ENCODE measurements at regions not wholly inside any gene's neighbourhood (a gene's known extent, or its start where the extent isn't known, plus 50 kb on each side); places are given as distances from the start of the nearest gene placed in this dataset.
"Not testable (repeated sequence)": the region's sequence is repeated elsewhere in the genome, so short reads cannot be mapped to it uniquely, and the experiment has no call there.

DNA sequence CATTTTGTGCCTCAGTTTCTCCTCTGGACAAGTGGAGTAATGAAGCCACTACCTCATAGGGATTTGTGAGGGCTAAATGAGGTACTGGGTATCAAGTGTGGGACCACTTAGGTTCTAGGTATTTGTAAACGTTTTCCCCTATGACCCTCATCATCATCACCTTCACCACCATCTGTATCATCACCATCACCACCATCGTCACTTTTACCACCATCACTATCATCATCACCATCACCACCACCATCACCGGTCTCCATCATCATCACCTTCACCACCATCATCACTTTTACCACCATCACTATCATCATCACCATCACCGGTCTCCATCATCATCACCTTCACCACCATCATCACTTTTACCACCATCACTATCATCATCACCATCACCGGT, 94.1 kb upstream of the GSE1 start:
- not testable (repeated sequence) for DNase-seq

DNA sequence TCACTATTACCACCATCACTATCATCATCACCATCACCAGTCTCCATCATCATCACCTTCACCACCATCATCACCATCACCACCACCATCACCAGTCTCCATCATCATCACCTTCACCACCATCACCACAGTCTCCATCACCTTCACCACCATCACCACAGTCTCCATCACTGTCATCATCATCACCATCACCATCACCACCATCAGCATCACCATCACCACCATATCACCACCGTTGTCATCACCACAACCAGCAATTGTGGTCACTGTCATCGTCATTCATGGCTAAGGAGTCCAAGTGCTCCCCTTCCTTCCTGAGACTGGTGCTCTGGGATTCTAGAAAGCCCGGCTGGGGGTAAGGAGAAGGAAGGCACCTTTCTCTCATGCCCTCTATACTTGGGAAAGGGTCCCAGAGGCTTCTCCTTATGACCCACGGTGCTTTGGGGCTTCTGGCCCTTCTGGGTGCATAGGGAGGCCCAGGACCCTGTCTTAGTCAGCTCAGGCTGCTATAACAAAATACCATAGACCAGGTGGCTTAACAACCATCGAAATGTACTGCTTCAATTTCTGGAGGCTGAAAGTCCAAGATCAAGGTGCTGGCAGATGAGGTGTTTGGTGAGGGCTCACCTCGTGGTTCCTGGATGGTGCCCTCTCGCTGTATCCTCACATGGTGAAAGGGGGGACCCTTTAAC, 93.4 kb upstream of the GSE1 start:
- DNase-seq: no peak

DNA sequence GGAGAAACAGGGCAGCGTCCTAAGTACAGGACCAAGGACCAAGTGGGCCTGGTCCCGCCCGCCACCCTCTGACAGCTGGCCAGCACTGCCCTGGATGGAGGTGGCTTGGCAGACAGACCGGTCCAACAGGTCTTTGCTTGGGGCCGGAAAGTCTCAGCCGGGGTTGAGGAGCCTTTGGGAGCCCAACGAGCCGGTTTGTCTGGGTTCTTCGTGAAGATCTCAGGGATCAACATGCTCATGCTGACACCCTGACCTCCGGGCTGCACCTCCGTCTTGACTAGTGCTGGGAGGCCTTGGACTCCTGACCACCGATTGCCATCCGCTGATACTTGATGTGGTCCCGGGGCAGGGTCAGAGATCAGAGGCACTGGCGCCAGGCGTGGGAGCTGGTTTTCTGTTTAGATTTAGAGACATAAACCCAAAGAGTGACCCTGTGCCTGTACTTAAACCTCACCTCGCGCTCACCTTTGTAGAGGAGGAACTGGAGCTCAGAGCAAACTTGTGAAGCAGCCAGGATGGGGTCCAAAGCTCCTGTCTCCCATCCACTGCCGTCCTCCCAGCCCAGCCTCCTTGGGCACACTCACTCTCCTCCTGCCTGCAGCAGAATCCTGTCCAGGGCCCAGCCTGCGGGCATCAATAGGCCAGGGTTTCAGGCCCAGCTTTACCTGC, 92.1 kb upstream of the GSE1 start:
- no peak for DNase-seq

DNA sequence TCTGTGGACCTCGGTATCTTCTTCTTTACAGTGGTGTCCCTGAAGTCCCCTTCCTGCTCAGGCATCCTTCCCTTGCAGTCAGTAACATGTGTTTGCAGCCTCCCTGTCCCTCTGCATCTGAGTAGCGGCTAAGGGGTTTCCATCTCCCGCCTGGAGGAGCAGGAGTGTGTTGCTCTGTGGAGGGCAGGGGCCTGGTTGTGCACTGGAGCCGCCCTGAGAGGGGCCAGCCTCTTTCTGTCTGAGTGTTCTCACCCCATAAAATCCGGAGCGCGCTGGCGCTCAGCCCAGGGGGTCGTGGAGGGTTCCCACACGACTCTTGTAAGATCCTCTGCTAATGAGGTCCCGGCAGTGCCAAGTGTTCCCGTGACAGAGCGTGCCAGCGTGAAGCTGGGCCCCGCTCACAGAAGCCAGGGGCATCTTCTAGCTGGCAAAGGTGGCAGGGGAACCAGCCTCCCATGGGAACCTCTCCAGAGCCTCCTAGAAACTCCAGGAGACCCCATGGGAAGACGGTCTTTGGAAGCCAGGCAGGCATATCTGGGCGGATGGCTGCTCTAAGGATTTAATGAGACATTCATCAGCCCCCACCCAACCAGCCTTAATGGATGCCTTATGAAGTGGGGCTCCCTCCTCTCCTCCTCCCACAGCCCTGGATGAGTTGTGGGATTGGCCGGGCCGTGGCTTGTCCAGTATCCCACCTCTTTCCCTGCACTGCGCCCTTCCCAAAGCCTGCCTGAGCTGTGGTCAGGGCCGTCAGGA, 91.4 kb upstream of the GSE1 start:
- no peak for DNase-seq

DNA sequence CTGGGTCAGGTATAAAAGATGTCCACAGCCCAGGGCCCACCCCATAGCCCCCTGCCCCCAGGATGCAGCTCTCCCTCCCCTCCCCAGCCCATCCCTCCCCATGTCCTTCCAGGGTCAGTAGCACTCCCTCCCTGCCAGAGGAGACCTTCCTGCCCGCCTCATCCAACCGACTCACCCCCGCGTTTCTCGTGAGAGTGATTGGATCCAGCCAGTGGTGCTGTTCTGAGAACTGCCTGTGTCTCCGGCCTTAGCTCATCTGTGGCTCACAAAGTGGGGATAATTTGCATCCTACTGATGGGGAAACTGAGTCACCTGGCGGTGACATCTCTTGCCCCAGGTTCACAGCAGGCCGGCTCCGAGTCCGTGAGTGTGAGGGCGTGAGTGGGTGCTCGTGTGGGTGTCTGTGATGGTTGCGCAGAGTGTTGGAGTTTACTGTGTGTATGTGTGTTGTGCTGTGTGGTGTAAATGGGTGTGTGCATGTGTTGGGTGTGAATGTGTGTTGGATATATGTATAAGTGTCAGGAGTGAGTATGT, 90.7 kb upstream of the GSE1 start:
- no peak for DNase-seq

DNA sequence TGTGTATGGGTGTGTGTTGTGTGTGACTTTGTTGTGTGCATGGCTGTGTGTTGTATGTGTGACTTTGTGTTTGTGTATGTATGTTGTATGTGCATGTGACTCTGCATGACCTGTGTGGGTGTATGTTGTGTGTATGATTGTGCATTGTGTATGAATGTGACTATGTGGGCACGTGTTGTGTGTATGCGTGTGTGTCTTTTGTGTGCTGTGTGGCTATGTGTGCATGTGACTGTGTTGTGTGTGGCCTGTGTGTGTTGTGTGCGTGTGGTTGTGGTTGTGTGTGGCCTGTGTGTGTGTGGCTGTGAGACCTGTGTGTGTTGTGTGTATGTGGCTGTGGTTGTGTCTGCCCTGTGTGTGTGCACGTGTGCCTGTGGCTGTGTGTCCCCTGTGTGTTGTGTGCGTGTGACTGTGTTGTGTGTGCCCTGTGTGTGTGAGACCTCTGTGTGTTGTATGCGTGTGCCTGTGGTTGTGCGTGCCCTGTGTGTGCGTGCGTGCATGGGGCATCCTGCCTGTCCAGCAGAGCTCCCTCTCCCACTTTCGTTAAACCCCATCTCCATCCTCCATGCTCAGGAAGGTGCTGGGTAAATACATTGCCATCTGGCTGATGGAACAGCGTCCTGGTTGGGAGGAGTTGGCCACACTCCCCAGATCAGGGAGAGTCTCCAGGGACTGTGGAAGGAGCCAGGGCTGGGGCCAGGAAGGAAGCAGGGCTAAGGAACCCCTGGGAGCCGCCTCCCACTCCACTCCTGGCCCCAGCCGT, 90.1 kb upstream of the GSE1 start:
- no peak for DNase-seq

DNA sequence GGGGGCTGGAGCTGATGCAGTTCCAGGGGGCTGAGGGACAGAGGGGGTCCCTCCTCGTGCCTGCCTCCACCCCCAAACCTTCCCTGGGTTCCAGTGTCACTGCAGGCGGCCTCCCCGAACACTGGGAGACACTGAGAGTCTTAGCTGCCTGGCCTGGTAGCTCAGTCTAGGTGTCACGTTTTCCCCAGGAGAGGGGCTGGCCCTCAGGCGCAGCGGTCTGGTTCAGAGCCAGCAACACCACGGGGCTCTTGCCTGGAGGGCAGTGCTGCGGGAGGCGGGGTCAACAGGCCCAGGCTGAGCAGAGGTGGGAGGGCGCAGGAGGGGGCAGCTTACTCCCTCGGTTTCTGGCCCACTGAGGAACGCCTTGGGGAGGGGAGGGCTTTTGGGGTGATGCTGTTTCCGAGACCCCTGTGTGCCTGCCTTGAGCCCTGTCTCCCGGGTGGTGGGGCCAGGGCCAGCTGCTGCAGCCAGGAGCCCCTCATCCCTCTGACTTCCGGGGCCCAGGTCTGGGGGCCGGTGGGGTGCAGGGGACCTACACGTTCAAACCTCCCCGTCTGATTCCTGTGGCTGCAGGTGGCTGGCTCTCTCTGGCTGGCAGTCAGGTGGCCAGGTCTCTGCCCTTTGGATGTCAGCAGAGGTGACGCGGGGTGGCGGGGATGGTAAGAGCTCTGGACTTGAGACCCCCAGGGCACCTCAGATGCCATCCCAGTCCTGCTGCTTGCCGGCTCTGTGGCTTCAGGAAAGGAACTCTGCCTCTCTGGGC, 89.3 kb upstream of the GSE1 start:
- no peak for DNase-seq

DNA sequence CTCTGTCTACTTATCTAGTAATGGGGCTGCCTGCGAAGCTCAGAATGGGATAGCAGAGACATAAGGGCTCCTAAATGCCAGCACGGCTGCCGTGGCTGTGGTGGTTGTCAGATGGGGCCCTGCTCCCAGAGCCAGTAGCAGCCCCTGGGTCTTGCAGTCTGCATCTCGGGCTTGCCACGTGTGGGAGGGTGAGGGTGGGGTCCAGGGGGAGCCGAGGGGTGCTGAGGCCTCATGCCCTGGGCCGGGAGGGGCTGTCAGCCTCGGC, 88.8 kb upstream of the GSE1 start:
- no peak for DNase-seq

DNA sequence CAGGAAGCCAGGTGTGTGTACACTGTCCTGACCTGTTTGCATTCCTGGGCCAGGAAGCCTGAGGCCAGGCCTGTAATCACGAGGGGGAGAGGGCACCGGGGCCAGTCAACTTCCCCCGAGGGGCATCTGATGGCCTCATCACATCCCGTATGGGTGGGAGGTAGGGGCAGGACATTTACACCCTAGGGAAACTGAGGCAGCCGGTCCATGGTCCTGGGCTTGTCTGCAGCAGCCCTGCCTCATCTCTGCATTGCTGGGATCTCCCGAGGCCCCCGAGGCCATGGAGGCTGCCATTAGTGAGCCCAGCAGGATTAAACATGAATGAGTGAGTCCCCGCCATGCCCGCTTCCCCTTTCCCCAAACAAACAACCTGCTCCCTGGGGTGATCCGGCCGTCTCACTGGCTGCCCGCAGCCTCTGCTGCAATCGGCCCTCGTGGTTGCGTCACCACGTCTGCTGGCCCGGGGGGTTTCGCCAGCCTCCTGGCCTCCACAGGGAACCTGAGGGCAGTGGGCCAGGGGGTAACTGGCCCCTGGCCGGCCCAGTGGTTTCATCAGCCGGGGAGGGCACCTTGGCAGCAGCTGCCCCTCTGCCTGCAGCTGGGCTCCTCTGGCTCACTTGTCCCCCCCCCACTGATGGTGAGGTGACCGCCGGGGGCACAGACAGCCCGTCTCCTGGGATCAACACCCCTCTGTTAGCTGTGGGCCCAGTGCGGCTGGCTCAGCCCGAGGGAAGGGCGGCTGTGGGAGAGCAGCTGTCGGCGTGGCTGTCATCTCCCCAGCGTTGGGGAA, 88.3 kb upstream of the GSE1 start:
- DNase-seq: no peak

DNA sequence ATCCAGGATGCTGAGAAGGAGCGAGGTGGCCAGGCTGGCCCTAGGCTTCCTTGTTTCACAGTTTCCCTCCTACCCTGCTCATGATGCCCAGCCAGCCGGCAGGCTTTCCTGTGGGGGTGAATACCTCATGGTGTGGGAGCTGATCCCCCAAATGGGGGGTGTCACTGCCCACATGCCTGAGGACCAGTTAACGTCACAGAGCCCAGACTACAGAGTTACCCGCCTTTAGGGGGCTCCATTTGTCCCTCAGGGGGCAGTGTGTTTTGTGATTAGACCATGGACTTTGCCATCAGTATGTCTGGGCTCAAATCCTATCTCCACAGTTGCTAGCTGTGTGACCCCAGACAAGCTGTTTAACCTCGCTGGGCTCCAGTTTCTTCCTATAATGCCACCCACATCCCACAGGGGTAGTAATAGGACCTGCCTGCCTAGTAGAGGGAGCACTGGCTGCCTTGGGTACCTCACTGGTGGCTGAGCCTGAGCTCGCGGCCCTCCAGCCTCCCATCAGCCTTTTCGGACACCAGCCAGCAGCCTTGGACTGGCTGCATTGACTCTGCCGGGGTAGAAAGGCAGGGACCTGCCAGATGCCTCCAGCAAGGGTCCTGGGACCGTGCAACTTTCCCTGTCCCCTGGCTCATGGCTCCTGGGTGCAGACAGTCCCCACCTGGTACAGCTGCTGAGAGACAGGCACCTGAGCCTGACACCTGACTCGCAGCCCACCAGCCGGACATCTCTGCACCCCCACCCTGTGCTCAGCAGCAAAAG, 87.5 kb upstream of the GSE1 start:
- DNase-seq: no peak

DNA sequence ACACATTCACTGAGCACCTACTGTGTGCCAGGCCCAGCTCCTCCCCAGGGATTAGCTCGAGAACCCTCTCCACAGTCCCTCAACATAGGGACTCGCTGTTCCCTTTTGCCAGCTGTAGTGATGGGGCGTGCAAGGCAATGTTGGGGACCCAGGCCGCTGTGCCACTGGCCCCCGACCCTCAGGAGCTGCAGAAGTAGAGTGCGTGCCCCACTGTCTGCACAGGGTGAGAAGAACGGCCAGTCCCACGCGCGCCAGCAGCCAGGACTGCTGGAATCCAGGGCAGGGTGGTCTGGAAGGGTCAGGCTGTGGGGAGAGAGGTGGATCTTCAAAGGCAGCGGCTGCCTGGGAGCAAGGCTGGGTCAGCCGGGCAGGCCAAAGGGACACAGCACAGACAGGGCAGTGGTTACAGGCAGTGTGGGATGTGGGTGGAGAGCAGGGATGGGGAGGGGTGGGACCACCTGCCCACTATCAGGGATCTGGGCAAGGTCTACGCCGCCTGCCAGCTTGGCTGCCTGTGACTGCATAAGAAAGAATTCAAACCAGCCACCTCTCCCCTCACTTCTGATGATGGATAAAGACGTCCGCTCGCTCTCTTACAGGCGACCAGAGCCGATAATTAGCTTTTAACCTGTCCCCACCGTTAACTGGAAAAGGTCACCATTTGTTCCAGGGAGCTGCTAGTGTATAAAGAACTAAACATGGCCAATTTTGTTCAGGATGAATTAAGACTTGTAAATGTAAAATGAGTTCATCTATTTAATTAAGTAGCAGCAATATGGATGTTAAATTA, 86.7 kb upstream of the GSE1 start:
- no peak for DNase-seq

DNA sequence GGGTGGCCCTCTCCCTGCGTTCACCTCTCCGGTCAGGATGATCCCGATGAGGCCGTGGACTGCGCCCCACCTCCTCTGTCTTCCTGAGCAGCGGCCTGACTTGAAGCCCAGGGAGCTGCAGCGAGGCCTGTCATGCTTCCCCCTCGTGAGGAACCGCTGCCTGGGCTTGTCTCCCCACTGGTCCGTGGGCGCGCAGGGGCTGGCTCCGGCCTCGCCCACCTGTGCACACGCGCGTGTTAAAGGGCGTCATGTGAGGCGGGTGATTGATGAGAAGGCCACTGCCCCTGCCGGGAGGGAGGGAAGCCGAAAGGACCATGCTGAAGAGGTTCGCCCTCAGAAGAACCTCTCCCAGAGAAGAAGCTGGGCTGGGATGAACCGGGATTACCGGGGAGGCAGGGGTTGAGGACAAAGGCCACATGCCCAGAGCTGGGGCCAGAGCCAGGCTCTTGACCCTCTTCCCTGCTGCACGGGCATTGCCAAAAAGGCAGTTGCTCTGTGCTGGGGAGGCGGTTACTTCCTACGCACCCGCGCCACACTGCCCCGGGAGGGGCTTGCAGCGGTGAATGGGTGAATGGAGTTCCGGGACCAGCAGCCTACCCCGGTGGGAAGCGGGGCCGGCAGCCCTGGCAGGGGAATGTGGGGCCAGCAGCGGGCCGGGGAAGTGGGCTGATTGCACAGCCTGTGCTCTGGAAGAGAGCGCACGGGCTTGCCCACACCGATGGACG, 85.9 kb upstream of the GSE1 start:
- DNase-seq: no peak

DNA sequence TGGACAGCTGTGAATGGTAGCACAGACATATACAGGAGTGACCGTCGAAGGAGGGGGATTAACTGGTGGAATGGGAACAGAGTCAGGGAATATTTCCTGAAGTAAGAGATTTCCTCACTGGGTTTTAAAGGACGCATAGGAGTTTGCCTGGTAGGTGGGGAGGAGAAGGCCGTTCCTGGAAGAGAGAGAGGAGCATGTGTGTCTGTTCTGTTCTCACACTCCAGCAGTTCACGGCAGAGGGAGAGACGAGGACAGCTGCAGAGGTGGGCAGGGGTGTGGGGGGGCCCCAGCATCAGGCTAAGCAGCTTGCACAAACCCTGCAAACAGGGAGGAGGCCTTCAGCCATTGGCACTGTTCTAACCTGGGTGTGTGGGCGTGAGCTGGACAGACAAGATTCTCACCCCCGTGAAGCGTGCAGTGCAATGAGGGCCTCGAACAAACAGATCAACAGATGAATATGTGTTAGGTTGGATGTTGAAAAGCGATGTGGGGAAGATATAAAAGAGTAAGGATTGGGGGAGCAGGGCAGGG, 85.3 kb upstream of the GSE1 start:
- no peak for DNase-seq

DNA sequence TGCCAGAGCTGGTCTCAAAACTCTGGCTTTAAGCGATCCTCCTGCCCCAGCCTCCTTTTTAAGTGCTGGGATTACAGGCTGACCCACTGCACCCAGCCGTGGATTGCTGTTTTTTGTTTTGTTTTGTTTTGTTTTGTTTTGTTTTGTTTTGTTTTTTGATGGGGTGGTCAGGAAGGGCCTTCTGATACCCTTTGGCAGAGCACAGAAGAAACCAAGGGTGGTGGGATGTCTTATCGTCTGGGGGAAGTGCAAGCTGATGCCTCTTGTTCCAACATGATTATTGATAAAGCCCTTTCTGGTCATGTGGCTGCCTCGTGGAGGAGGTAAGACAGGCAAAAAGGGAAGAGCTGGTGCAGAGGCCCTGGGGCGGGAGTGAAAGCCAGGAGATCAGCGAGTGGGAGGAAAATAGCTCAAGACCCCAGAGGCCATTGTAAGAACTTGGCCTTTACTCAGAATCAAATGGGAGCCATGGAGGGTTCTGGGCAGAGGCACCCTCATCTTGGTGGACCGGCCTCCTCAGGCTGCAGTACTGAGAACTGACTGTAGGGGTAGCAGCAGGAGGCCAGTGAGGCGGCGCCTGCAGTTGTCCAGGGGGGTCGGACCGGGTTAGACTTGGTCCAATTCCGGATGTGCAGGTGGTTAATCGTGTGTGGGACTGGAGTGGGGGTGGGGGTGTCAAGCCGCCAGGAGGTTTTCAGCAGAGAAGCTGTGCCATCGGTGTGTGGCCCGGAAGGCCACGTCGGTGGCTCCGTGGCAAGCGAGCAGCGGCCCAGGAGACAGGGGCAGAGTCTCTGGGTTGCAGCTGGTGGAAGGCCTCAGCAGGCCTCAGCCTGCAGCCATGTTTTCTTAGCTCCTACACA, 84.4 kb upstream of the GSE1 start:
- DNase-seq: no peak

DNA sequence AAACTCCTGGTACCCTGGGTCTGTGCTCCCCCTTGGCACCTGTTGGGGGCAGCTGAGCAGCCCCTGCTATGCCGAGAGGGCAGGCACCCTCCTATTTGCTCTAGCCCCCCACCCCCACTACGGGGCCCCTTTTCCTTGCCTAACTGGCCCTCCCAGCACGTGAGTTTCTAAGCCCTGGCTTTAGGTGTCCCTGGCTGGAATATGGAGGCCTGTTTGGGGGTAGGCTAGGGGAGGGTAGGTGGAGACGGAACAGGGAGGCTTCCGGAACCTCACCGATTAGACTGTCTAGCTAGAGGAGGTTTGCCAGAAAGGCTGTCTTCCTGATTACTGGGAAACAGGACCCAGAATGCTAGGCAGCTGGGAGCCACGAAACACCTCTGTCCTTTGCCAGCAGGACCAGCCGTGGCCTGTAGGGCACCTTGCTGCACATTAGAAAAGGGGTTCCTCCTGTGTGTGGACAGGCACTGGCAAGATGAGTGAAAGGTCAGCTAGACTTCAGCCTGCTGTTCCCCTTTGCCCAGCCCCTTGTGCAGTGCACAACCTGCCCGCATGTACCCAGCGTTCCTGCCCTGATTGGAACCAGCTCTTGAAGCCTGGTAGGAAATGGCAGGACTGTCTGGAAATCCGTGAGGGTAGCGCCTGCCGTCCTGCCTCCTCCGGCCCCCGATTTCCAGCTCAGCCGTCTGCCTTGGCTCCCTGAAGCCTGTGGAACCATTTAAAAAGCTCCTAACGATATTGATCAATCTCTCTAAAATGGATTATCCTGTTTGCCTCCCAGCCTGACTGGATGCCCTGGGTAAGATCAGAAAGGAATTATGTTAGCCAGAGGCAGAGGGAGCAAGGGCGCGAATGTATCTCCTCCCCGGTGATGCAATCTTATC, 83.4 kb upstream of the GSE1 start:
- DNase-seq: no peak

DNA sequence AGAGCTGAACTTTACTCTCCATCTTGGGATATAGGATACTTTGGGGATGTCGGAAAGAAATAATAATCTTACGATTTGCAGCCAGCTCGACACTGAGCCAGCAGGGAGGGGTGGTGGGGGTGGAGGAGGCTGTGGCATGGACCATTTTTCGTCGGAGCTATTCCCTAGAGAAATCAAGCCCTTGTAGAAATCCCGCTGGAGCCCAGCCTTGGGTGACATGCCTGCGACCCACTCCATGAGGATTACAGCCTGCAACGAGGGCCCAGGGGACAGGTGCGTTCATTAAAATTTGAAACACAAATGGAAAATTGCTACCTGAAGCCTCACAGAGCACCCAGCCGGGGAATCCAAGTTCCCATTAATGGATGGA, 82.8 kb upstream of the GSE1 start:
- DNase-seq: no peak

DNA sequence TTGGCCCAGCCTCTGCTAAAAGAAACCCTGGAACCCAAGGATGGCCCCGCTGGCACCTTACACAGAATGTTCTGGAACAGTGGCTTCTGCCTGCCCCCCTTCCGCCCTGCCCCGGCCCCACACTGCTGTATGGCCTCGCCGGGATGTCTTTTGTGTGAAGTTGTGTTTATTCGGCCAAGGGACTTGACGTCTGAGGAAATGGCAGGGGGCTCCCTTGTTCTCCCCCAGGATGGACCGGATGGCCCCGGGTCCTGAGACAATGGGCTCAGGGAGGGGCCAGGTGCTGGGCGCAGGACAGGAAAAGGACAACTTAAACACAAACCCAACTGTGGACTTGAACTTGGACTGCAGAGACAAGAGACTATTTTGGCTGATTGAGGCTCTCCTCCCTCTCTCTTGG, 81.6 kb upstream of the GSE1 start:
- no peak for DNase-seq

Data from hindlimb muscle (tissue), 1 donor.